Neural progenitor cell (in vitro differentiated cells): ENCODE measurements at regions not wholly inside any gene's neighbourhood (a gene's known extent, or its start where the extent isn't known, plus 50 kb on each side); places are given as distances from the start of the nearest gene placed in this dataset.
"Not testable (repeated sequence)": the region's sequence is repeated elsewhere in the genome, so short reads cannot be mapped to it uniquely, and the experiment has no call there.

Source experiments
- DNase-seq: peaks from one replicate; pipeline ENCODE4 v3.0.0-alpha.2; 2016; ENCODE audit warnings: low spot score
- H2AFZ ChIP-seq: fragments of 200-600 bp; sonication (generic); replicated peaks from 2 replicates; pipeline ENCODE4 v1.6.1; 2016; ENCODE audit warnings: antibody characterized with exemption
- H3F3A ChIP-seq: fragments of 200-600 bp; sonication (generic); 2 replicates; pipeline ENCODE4 v1.6.1; 2016; ENCODE audit warnings: antibody characterized with exemption, low read depth
- H3K27ac ChIP-seq: fragments of 200-600 bp; sonication (generic); 2 replicates; pipeline ENCODE4 v1.5.1; 2016; ENCODE audit warnings: mild to moderate bottlenecking
- H3K27me3 ChIP-seq: fragments of 200-600 bp; sonication (generic); 2 replicates; pipeline ENCODE4 v1.6.1; 2016; ENCODE audit warnings: mild to moderate bottlenecking, moderate library complexity
- H3K36me3 ChIP-seq: fragments of 200-600 bp; sonication (generic); 2 replicates; pipeline ENCODE4 v1.5.1; 2016
- H3K4me1 ChIP-seq: fragments of 200-600 bp; sonication (generic); 2 replicates; pipeline ENCODE4 v1.6.1; 2016; ENCODE audit warnings: mixed run types
- H3K4me2 ChIP-seq: fragments of 200-600 bp; sonication (generic); 2 replicates; pipeline ENCODE4 v1.6.1; 2016
- H3K4me3 ChIP-seq: fragments of 200-600 bp; sonication (generic); 2 replicates; pipeline ENCODE4 v1.5.1; 2016
- H3K79me2 ChIP-seq: fragments of 200-600 bp; sonication (generic); 2 replicates; pipeline ENCODE4 v1.6.1; 2016; ENCODE audit warnings: low read depth
- H3K9ac ChIP-seq: fragments of 200-600 bp; sonication (generic); 2 replicates; pipeline ENCODE4 v1.6.1; 2016
- H3K9me3 ChIP-seq: fragments of 200-600 bp; sonication (generic); 2 replicates; pipeline ENCODE4 v1.5.1; 2016; ENCODE audit warnings: low read depth
- H4K20me1 ChIP-seq: fragments of 200-600 bp; sonication (generic); 2 replicates; pipeline ENCODE4 v1.6.1; 2016; ENCODE audit warnings: low read depth
- H3K27ac Mint-ChIP-seq: 3 replicates; pipeline ENCODE4 v1.8.0; 2021; ENCODE audit warnings: mixed read lengths
- H3K27me3 Mint-ChIP-seq: 2 replicates; pipeline ENCODE4 v1.8.0; 2022; ENCODE audit warnings: low read depth, mild to moderate bottlenecking, inconsistent platforms, moderate library complexity, mixed read lengths; ENCODE audit not compliant: insufficient read depth
- H3K36me3 Mint-ChIP-seq: 3 replicates; pipeline ENCODE4 v1.8.0; 2021; ENCODE audit warnings: mixed read lengths
- H3K4me1 Mint-ChIP-seq: 3 replicates; pipeline ENCODE4 v1.8.0; 2021; ENCODE audit warnings: mixed read lengths
- H3K4me3 Mint-ChIP-seq: 3 replicates; pipeline ENCODE4 v1.8.0; 2021; ENCODE audit warnings: mild to moderate bottlenecking, moderate library complexity, mixed read lengths
- H3K9me3 Mint-ChIP-seq: 3 replicates; pipeline ENCODE4 v1.8.0; 2020; ENCODE audit warnings: mixed read lengths
- CTCF ChIP-seq: fragments of 200-600 bp; sonication (generic); IDR thresholded peaks from 2 replicates; pipeline ENCODE4 v1.5.1; 2017; ENCODE audit warnings: antibody characterized with exemption, mild to moderate bottlenecking
- EZH2 ChIP-seq: fragments of 200-600 bp; sonication (generic); IDR thresholded peaks from 2 replicates; pipeline ENCODE4 v1.6.1; 2017; ENCODE audit warnings: antibody characterized with exemption, mild to moderate bottlenecking, moderate library complexity
- EZH2phosphoT487 ChIP-seq: fragments of 200-600 bp; sonication (generic); IDR thresholded peaks from 2 replicates; pipeline ENCODE4 v1.6.1; 2017; ENCODE audit warnings: antibody characterized with exemption

- Mint-ChIP-seq H3K27ac (no peak overlapping the region), H3K9me3 (peaks cover 7% of the 10 kb centered on the region), H3K4me1 (no peaks in the 10 kb centered on the region), H3K4me3 (no peak overlapping the region), H3K36me3 (no peaks in the 10 kb centered on the region), H3K27me3 (no peaks in the 10 kb centered on the region)
- Histone ChIP-seq H3K9ac (no peak overlapping the region), H3F3A (no peaks in the 10 kb centered on the region), H3K27me3 (no peaks in the 10 kb centered on the region), H4K20me1 (no peaks in the 10 kb centered on the region), H3K27ac (no peak overlapping the region), H2AFZ (no peak overlapping the region), H3K4me1 (no peaks in the 10 kb centered on the region), H3K4me2 (no peak overlapping the region), H3K9me3 (no peaks in the 10 kb centered on the region), H3K36me3 (no peaks in the 10 kb centered on the region), H3K79me2 (no peaks in the 10 kb centered on the region), H3K4me3 (no peak overlapping the region)
- no peak for TF ChIP-seq CTCF
- no peak for DNase-seq
Observed at GRCh38 chr11:92162776-92163175, 61.8 kb upstream of the FAT3 start.

- no peak overlapping the region for H3K4me2 ChIP-seq
Observed at GRCh38 chr11:92159931-92160330, 64.7 kb upstream of the FAT3 start.

GRCh38 chr11:92157390-92157789, 67.2 kb upstream of the FAT3 start:
- not testable (repeated sequence) for H4K20me1 ChIP-seq, H3K4me3 Mint-ChIP-seq, H3K4me2 ChIP-seq, H3K9me3 ChIP-seq, H3K27ac ChIP-seq, H3K79me2 ChIP-seq, H3K4me1 ChIP-seq, DNase-seq, H3F3A ChIP-seq, H3K4me3 ChIP-seq, H3K27me3 Mint-ChIP-seq, H3K27ac Mint-ChIP-seq, H3K36me3 Mint-ChIP-seq, H3K27me3 ChIP-seq, H2AFZ ChIP-seq, H3K36me3 ChIP-seq, H3K9ac ChIP-seq
- peaks cover 16% of the 10 kb centered on the region for H3K9me3 Mint-ChIP-seq
- H3K4me1 Mint-ChIP-seq: peaks cover 14% of the 10 kb centered on the region

More at GRCh38 chr11:92159931-92160330, 64.7 kb upstream of the FAT3 start:
- H3K79me2 ChIP-seq: no peaks in the 10 kb centered on the region
- no peaks in the 10 kb centered on the region for H3K36me3 ChIP-seq
- no peaks in the 10 kb centered on the region for H3K9me3 ChIP-seq
- no peak overlapping the region for H3K9ac ChIP-seq
- H2AFZ ChIP-seq: no peak overlapping the region
- no peaks in the 10 kb centered on the region for H3K36me3 Mint-ChIP-seq
- peaks cover 10% of the 10 kb centered on the region for H3K4me1 Mint-ChIP-seq
- H3F3A ChIP-seq: no peaks in the 10 kb centered on the region
- H3K27ac Mint-ChIP-seq: no peak overlapping the region
- no peaks in the 10 kb centered on the region for H3K4me1 ChIP-seq
- no peaks in the 10 kb centered on the region for H4K20me1 ChIP-seq
- peaks cover 5% of the 10 kb centered on the region for H3K27me3 Mint-ChIP-seq
- H3K4me3 Mint-ChIP-seq: no peak overlapping the region
- no peak overlapping the region for H3K4me3 ChIP-seq
- no peaks in the 10 kb centered on the region for H3K27me3 ChIP-seq
- H3K27ac ChIP-seq: no peak overlapping the region
- DNase-seq: no peak
- peaks cover 16% of the 10 kb centered on the region for H3K9me3 Mint-ChIP-seq
- TF ChIP-seq EZH2 (no peak), EZH2phosphoT487 (no peak), CTCF (no peak)

- Histone ChIP-seq H2AFZ (no peak overlapping the region), H3K9ac (no peak overlapping the region), H3K4me1 (no peaks in the 10 kb centered on the region), H3K4me3 (no peak overlapping the region), H3K36me3 (no peaks in the 10 kb centered on the region), H3K4me2 (no peak overlapping the region), H3K27me3 (no peaks in the 10 kb centered on the region), H3K79me2 (no peaks in the 10 kb centered on the region), H3K27ac (no peak overlapping the region), H4K20me1 (no peaks in the 10 kb centered on the region), H3F3A (no peaks in the 10 kb centered on the region), H3K9me3 (no peaks in the 10 kb centered on the region)
- Mint-ChIP-seq H3K36me3 (no peaks in the 10 kb centered on the region), H3K4me1 (peaks cover 14% of the 10 kb centered on the region), H3K27me3 (peaks cover 9% of the 10 kb centered on the region), H3K9me3 (peaks cover 14% of the 10 kb centered on the region), H3K27ac (no peak overlapping the region), H3K4me3 (no peak overlapping the region)
- TF ChIP-seq EZH2: no peak
- no peak for TF ChIP-seq CTCF
- no peak for TF ChIP-seq EZH2phosphoT487
- no peak for DNase-seq
Observed at GRCh38 chr11:92154611-92155010, 70.0 kb upstream of the FAT3 start.
